Lower lobe of right lung (tissue), 2 donors: ENCODE measurements at regions not wholly inside any gene's neighbourhood (a gene's known extent, or its start where the extent isn't known, plus 50 kb on each side); places are given as distances from the start of the nearest gene placed in this dataset.

Source experiments
- ATAC-seq, 2 donors: fragments of 200-7000 bp; cut with Tn5 transposase; one replicate each; pipeline ENCODE4 v1.9.1; 2020 to 2022; ENCODE audit warnings: mild to moderate bottlenecking in 2 of 2, moderate library complexity in 2 of 2
- DNase-seq: peaks from one replicate; pipeline ENCODE4 v3.0.0-alpha.2; 2020
- H3K27ac ChIP-seq: fragments of 200-600 bp; one replicate; pipeline ENCODE4 v1.8.0; 2022
- H3K27me3 ChIP-seq: fragments of 200-600 bp; one replicate; pipeline ENCODE4 v1.8.0; 2022; ENCODE audit warnings: low read depth
- H3K36me3 ChIP-seq: fragments of 200-600 bp; one replicate; pipeline ENCODE4 v1.8.0; 2022; ENCODE audit warnings: mild to moderate bottlenecking
- H3K4me1 ChIP-seq: fragments of 200-600 bp; one replicate; pipeline ENCODE4 v1.8.0; 2022
- H3K4me3 ChIP-seq: fragments of 200-600 bp; one replicate; pipeline ENCODE4 v1.8.0; 2022; ENCODE audit warnings: mild to moderate bottlenecking
- H3K9me3 ChIP-seq: fragments of 200-600 bp; one replicate; pipeline ENCODE4 v1.8.0; 2022
- CTCF ChIP-seq: fragments of 200-600 bp; IDR thresholded peaks from one replicate; pipeline ENCODE4 v1.8.0; 2022; ENCODE audit warnings: antibody characterized with exemption, mild to moderate bottlenecking
- intact Hi-C: fragments of 100-400 bp; cut with DNase I; formaldehyde crosslinking; loops from one replicate; pipeline ENCODE4 v1.11.0; 2022
- donor health status: DM: no; HTN: yes; CAD: no; lungs with severe emphysema.

- no peak overlapping the region for H3K27ac ChIP-seq
- no peak overlapping the region for H3K4me3 ChIP-seq
- intact Hi-C loops, result no loop called here
- H3K27me3 ChIP-seq, result no peaks in the 10 kb centered on the region
- H3K4me1 ChIP-seq, result peaks cover 26% of the 10 kb centered on the region
- peaks cover 40% of the 10 kb centered on the region for H3K36me3 ChIP-seq
- ATAC-seq, result no peak
- DNase-seq, result no peak
- no peaks in the 10 kb centered on the region for H3K9me3 ChIP-seq
- TF ChIP-seq CTCF, result no peak
Measured at GRCh38 chr12:124434951-124435805, 132.2 kb downstream of the NCOR2 start.

GRCh38 chr12:124434354-124434753, 133.1 kb downstream of the NCOR2 start:
- Histone ChIP-seq H3K9me3 (no peaks in the 10 kb centered on the region), H3K4me3 (no peak overlapping the region), H3K27me3 (no peaks in the 10 kb centered on the region), H3K36me3 (peaks cover 46% of the 10 kb centered on the region), H3K4me1 (peaks cover 22% of the 10 kb centered on the region), H3K27ac (no peak overlapping the region)
- no peak for ATAC-seq
- DNase-seq, result no peak
- intact Hi-C loops, result no loop called here
- no peak for TF ChIP-seq CTCF

GRCh38 chr12:124433879-124434278, 133.5 kb downstream of the NCOR2 start:
- no peak for ATAC-seq
- Histone ChIP-seq H3K36me3 (peaks cover 51% of the 10 kb centered on the region), H3K4me1 (peaks cover 27% of the 10 kb centered on the region), H3K4me3 (no peak overlapping the region), H3K27ac (no peak overlapping the region), H3K9me3 (no peaks in the 10 kb centered on the region), H3K27me3 (no peaks in the 10 kb centered on the region)
- no peak for TF ChIP-seq CTCF
- DNase-seq, result no peak
- intact Hi-C loops, result no loop called here

GRCh38 chr12:124433147-124433874, 134.1 kb downstream of the NCOR2 start:
- no peak for TF ChIP-seq CTCF
- Histone ChIP-seq H3K27me3 (no peaks in the 10 kb centered on the region), H3K9me3 (no peaks in the 10 kb centered on the region), H3K4me1 (peaks cover 33% of the 10 kb centered on the region), H3K36me3 (peaks cover 55% of the 10 kb centered on the region), H3K27ac (peak overlapping the region; percentile 27), H3K4me3 (no peak overlapping the region)
- peak; percentile 25 to 32 for ATAC-seq
- intact Hi-C loops, result no loop called here
- no peak for DNase-seq

- Histone ChIP-seq H3K4me3 (no peak overlapping the region), H3K4me1 (peaks cover 41% of the 10 kb centered on the region), H3K9me3 (no peaks in the 10 kb centered on the region), H3K36me3 (peaks cover 48% of the 10 kb centered on the region), H3K27ac (peak overlapping the region; percentile 39), H3K27me3 (no peaks in the 10 kb centered on the region)
- no peak for TF ChIP-seq CTCF
- intact Hi-C loops, result no loop called here
- ATAC-seq (peak in 1 of 2 donors; percentile 43), DNase-seq (peak; percentile 73)
Measured at GRCh38 chr12:124432376-124432775, 135.0 kb downstream of the NCOR2 start.
